B cell (primary cell): ENCODE measurements at regions not wholly inside any gene's neighbourhood (a gene's known extent, or its start where the extent isn't known, plus 50 kb on each side); places are given as distances from the start of the nearest gene placed in this dataset.
"Not testable (repeated sequence)": the region's sequence is repeated elsewhere in the genome, so short reads cannot be mapped to it uniquely, and the experiment has no call there.

Source experiments
- ATAC-seq: fragments of 200-7000 bp; cut with Tn5 transposase; one replicate; pipeline ENCODE4 v1.10.0; 2021; ENCODE audit warnings: low read depth, mild to moderate bottlenecking, moderate number of reproducible peaks, moderate library complexity
- CTCF ChIA-PET: fragments of 350-600 bp; sonication (Branson Sonifier 250); formaldehyde crosslinking; loops from one replicate; lab custom pipeline; 2021; ENCODE audit warnings: antibody characterized with exemption, inconsistent platforms; lab: Charles Lee
- POLR2A ChIA-PET: fragments of 350-600 bp; sonication (Branson Sonifier 250); formaldehyde crosslinking; loops from one replicate; lab custom pipeline; 2021; ENCODE audit warnings: antibody characterized with exemption; lab: Charles Lee
- DNase-seq: peaks from one replicate; pipeline ENCODE4 v3.0.0; 2013
- H2AFZ ChIP-seq: 2 replicates; pipeline ENCODE4 v1.6.1; 2012; ENCODE audit warnings: mild to moderate bottlenecking, low read depth, low read length; ENCODE audit not compliant: insufficient read depth, poor library complexity, severe bottlenecking
- H3K27ac ChIP-seq, 2 donors: 1 replicate in 1 of 2; 2 replicates in 1 of 2; pipeline ENCODE4 v1.5.1; 2012 to 2013; ENCODE audit warnings: low read length in 2 of 2, mild to moderate bottlenecking in 2 of 2, moderate library complexity in 1 of 2
- H3K27me3 ChIP-seq, 4 experiments: fragments of 200-600 bp in 1 of 4; sonication (generic) in 1 of 4; replicated peaks in 1 of 4; 1 replicate in 2 of 4; 2 replicates in 2 of 4; pipeline versions ENCODE4 v1.6.1 to v1.7.0; 2013 to 2016; ENCODE audit warnings: low read length in 3 of 4, mild to moderate bottlenecking in 2 of 4, mixed read lengths in 1 of 4, moderate library complexity in 1 of 4; ENCODE audit not compliant: insufficient read depth in 4 of 4, control insufficient read depth in 3 of 4; ENCODE audit errors: control extremely low read depth in 1 of 4
- H3K36me3 ChIP-seq, 2 experiments: replicated peaks in 1 of 2; 1 replicate in 1 of 2; 2 replicates in 1 of 2; pipeline versions ENCODE4 v1.6.1 to v1.7.1; 2013; ENCODE audit warnings: low read length in 1 of 2; ENCODE audit not compliant: insufficient read depth in 2 of 2, control insufficient read depth in 1 of 2; ENCODE audit errors: control extremely low read depth in 1 of 2, extremely low read depth in 1 of 2
- H3K4me1 ChIP-seq, 2 donors: fragments of 200-600 bp in 1 of 2; sonication (generic) in 1 of 2; 1 replicate in 1 of 2; 2 replicates in 1 of 2; pipeline versions ENCODE4 v1.5.1 to v1.6.1; 2013 to 2017; ENCODE audit warnings: low read length in 2 of 2; ENCODE audit not compliant: control insufficient read depth in 2 of 2, insufficient read depth in 2 of 2
- H3K4me2 ChIP-seq: replicated peaks from 2 replicates; pipeline ENCODE3; 2012; ENCODE audit warnings: mild to moderate bottlenecking, low read depth, low read length; ENCODE audit not compliant: poor library complexity, severe bottlenecking
- H3K4me3 ChIP-seq, 5 experiments: fragments of 200-600 bp in 1 of 5; sonication (generic) in 1 of 5; 1 replicate in 3 of 5; 2 replicates in 2 of 5; pipeline versions ENCODE4 v1.5.1 to v1.7.0; 2011 to 2016; ENCODE audit warnings: low read length in 4 of 5, mild to moderate bottlenecking in 4 of 5, low read depth in 2 of 5, control low read depth in 1 of 5, moderate library complexity in 1 of 5; ENCODE audit not compliant: insufficient read depth in 1 of 5; ENCODE audit errors: control extremely low read depth in 1 of 5, extremely low read depth in 1 of 5
- H3K79me2 ChIP-seq: fragments of 200-600 bp; sonication (generic); one replicate; pipeline ENCODE4 v1.6.0; 2016; ENCODE audit warnings: low read length; ENCODE audit not compliant: control insufficient read depth, insufficient read depth
- H3K9ac ChIP-seq: fragments of 200-600 bp; sonication (generic); 2 replicates; pipeline ENCODE4 v1.6.1; 2017; ENCODE audit warnings: mild to moderate bottlenecking, low read length, moderate library complexity
- H3K9me3 ChIP-seq, 3 donors: one replicate each; pipeline versions ENCODE4 v1.6.1 to v1.7.1; 2013; ENCODE audit warnings: low read length in 2 of 3; ENCODE audit not compliant: control insufficient read depth in 2 of 3, insufficient read depth in 1 of 3; ENCODE audit errors: control extremely low read depth in 1 of 3
- H4K20me1 ChIP-seq: 2 replicates; pipeline ENCODE4 v1.6.0; 2012; ENCODE audit warnings: mild to moderate bottlenecking, low read length; ENCODE audit not compliant: insufficient read depth, control insufficient read depth, poor library complexity, severe bottlenecking
- H3K27ac Mint-ChIP-seq: one replicate; pipeline ENCODE4 v1.8.0; 2021; ENCODE audit warnings: mixed read lengths
- H3K27me3 Mint-ChIP-seq: one replicate; pipeline ENCODE4 v1.8.0; 2021; ENCODE audit warnings: mixed read lengths
- H3K4me1 Mint-ChIP-seq: one replicate; pipeline ENCODE4 v1.8.0; 2021; ENCODE audit warnings: mixed read lengths
- H3K4me3 Mint-ChIP-seq: one replicate; pipeline ENCODE4 v1.8.0; 2021; ENCODE audit warnings: mixed read lengths
- H3K9me3 Mint-ChIP-seq: one replicate; pipeline ENCODE4 v1.8.0; 2022; ENCODE audit warnings: mixed read lengths; ENCODE audit not compliant: insufficient read depth
- WGBS: methylation state at CpG from one replicate; pipeline ENCODE4 v1.1.5; 2013; ENCODE audit warnings: missing lambda C conversion rate; ENCODE audit not compliant: insufficient coverage; 5-methylcytosine and 5-hydroxymethylcytosine counted together
- intact Hi-C: fragments of 100-400 bp; cut with micrococcal nuclease; formaldehyde crosslinking; loops from one replicate; pipeline ENCODE4 v1.10.0; 2022

- WGBS, result 76% methylated on average over 4 of the region's 4 CpGs
- H3K4me3 ChIP-seq, H3K36me3 ChIP-seq, POLR2A ChIA-PET, H3K27me3 Mint-ChIP-seq, ATAC-seq, H3K27ac Mint-ChIP-seq, H3K9me3 Mint-ChIP-seq, intact Hi-C loops, H3K4me2 ChIP-seq, H3K4me1 ChIP-seq, H3K4me1 Mint-ChIP-seq, H3K9me3 ChIP-seq, H4K20me1 ChIP-seq, CTCF ChIA-PET, H3K4me3 Mint-ChIP-seq, DNase-seq, H3K27me3 ChIP-seq, H2AFZ ChIP-seq, H3K9ac ChIP-seq, H3K79me2 ChIP-seq, H3K27ac ChIP-seq: not testable (repeated sequence)
Observed at GRCh38 chr13:109267400-109267799, 519.0 kb downstream of the IRS2 start.

- DNase-seq, H3K27ac ChIP-seq, H3K79me2 ChIP-seq, H3K36me3 ChIP-seq, POLR2A ChIA-PET, H3K27me3 ChIP-seq, CTCF ChIA-PET, H3K4me3 Mint-ChIP-seq, H3K9ac ChIP-seq, H3K4me1 Mint-ChIP-seq, H4K20me1 ChIP-seq, H3K9me3 Mint-ChIP-seq, intact Hi-C loops, H3K9me3 ChIP-seq, H2AFZ ChIP-seq, H3K27me3 Mint-ChIP-seq, H3K27ac Mint-ChIP-seq, H3K4me3 ChIP-seq, H3K4me1 ChIP-seq, ATAC-seq, H3K4me2 ChIP-seq: not testable (repeated sequence)
- 81% methylated on average over 8 of the region's 8 CpGs for WGBS
Observed at GRCh38 chr13:109265438-109265742, 521.0 kb downstream of the IRS2 start.

- H3K4me1 ChIP-seq, H3K27me3 ChIP-seq, H3K9me3 Mint-ChIP-seq, H3K27ac Mint-ChIP-seq, intact Hi-C loops, H3K4me3 ChIP-seq, H3K79me2 ChIP-seq, CTCF ChIA-PET, DNase-seq, H3K9ac ChIP-seq, H3K4me1 Mint-ChIP-seq, ATAC-seq, H3K4me2 ChIP-seq, H3K9me3 ChIP-seq, POLR2A ChIA-PET, H3K27me3 Mint-ChIP-seq, H2AFZ ChIP-seq, H4K20me1 ChIP-seq, H3K36me3 ChIP-seq, H3K27ac ChIP-seq, H3K4me3 Mint-ChIP-seq: not testable (repeated sequence)
- 73% methylated on average over 4 of the region's 14 CpGs for WGBS
Observed at GRCh38 chr13:109264603-109265437, 521.6 kb downstream of the IRS2 start.

GRCh38 chr13:109257761-109258157, 528.6 kb downstream of the IRS2 start:
- H3K27me3 Mint-ChIP-seq, H3K4me3 Mint-ChIP-seq, H3K4me2 ChIP-seq, ATAC-seq, H3K4me1 ChIP-seq, H3K79me2 ChIP-seq, intact Hi-C loops, H3K27ac Mint-ChIP-seq, H3K9me3 Mint-ChIP-seq, H3K4me1 Mint-ChIP-seq, H3K4me3 ChIP-seq, DNase-seq, H4K20me1 ChIP-seq, POLR2A ChIA-PET, CTCF ChIA-PET, H3K27ac ChIP-seq, H2AFZ ChIP-seq, H3K36me3 ChIP-seq, H3K9ac ChIP-seq, H3K27me3 ChIP-seq, H3K9me3 ChIP-seq: not testable (repeated sequence)
- 100% methylated on average over 1 of the region's 6 CpGs for WGBS
